Endothelial cell of umbilical vein (primary cell): ENCODE measurements at regions not wholly inside any gene's neighbourhood (a gene's known extent, or its start where the extent isn't known, plus 50 kb on each side); places are given as distances from the start of the nearest gene placed in this dataset.

Source experiments
- BruUV-seq: library from RNA; stranded (reverse); fragments of 400-500 nt; replicated peaks from 2 replicates; lab custom pipeline; 2021; lab: Mats Ljungman, UMichigan
- CTCF ChIA-PET: fragments of 300-600, 350-600 bp; sonication (Branson Sonifier 250); formaldehyde crosslinking; loops from one replicate; lab custom pipeline; 2021; ENCODE audit warnings: antibody characterized with exemption, inconsistent platforms; lab: Charles Lee
- POLR2A ChIA-PET: fragments of 300-600, 350-600 bp; sonication (Branson Sonifier 250); formaldehyde crosslinking; loops from one replicate; lab custom pipeline; 2021; ENCODE audit warnings: antibody characterized with exemption, inconsistent platforms; lab: Charles Lee
- DNase-seq: peaks from one replicate; pipeline ENCODE4 v3.0.0-alpha.2; 2011; ENCODE audit warnings: low read depth, low spot score
- FAIRE-seq: peaks from 2 replicates; lab custom pipeline; 2011; peaks lifted over from hg19 to GRCh38; lab: Jason Lieb, UNC
- H2AFZ ChIP-seq: 2 replicates; pipeline ENCODE4 v1.6.0; 2012; ENCODE audit warnings: low read depth, low read length, control low read depth, inconsistent platforms
- H3K27ac ChIP-seq: 2 replicates; pipeline ENCODE4 v1.5.1; 2011; ENCODE audit warnings: low read depth, mild to moderate bottlenecking, control low read depth, low read length, moderate library complexity; ENCODE audit not compliant: insufficient read depth
- H3K27me3 ChIP-seq, 2 experiments: 2 replicates each; pipeline versions ENCODE4 v1.6.0 to v1.6.1; 2011; ENCODE audit warnings: low read length in 2 of 2, mixed read lengths in 1 of 2; ENCODE audit not compliant: control insufficient read depth in 2 of 2, insufficient read depth in 2 of 2
- H3K36me3 ChIP-seq, 2 experiments: 2 replicates in 1 of 2; 3 replicates in 1 of 2; pipeline ENCODE4 v1.5.1; 2011; ENCODE audit warnings: low read length in 2 of 2, mild to moderate bottlenecking in 1 of 2, moderate library complexity in 1 of 2; ENCODE audit not compliant: control insufficient read depth in 2 of 2, insufficient read depth in 2 of 2; ENCODE audit errors: extremely low read depth in 1 of 2
- H3K4me1 ChIP-seq: 3 replicates; pipeline ENCODE4 v1.5.1; 2011; ENCODE audit warnings: mild to moderate bottlenecking, low read length; ENCODE audit not compliant: control insufficient read depth, insufficient read depth; ENCODE audit errors: extremely low read depth
- H3K4me2 ChIP-seq: 2 replicates; pipeline ENCODE4 v1.6.1; 2011; ENCODE audit warnings: low read length, control low read depth, mixed read lengths; ENCODE audit not compliant: insufficient read depth
- H3K4me3 ChIP-seq, 3 experiments: fragments of 200-600 bp in 1 of 3; sonication (generic), shearing (Covaris generic) in 1 of 3; replicated peaks in 1 of 3; 2 replicates each; pipeline ENCODE4 v1.5.1; 2011 to 2016; ENCODE audit warnings: control low read depth in 3 of 3, low read length in 3 of 3, mild to moderate bottlenecking in 2 of 3, inconsistent platforms in 1 of 3, low read depth in 1 of 3, moderate library complexity in 1 of 3; ENCODE audit not compliant: insufficient read depth in 1 of 3
- H3K79me2 ChIP-seq: 2 replicates; pipeline ENCODE4 v1.6.0; 2012; ENCODE audit warnings: low read length, inconsistent platforms; ENCODE audit not compliant: control insufficient read depth, insufficient read depth
- H3K9ac ChIP-seq: replicated peaks from 2 replicates; pipeline ENCODE3; 2011; ENCODE audit warnings: low read length, control low read depth; ENCODE audit not compliant: insufficient read depth; ENCODE audit errors: extremely low read depth
- H3K9me1 ChIP-seq: replicated peaks from 3 replicates; pipeline ENCODE4 v1.6.0; 2011; ENCODE audit warnings: mild to moderate bottlenecking, low read length; ENCODE audit not compliant: control insufficient read depth, insufficient read depth; ENCODE audit errors: extremely low read depth
- H3K9me3 ChIP-seq: replicated peaks from 2 replicates; pipeline ENCODE4 v1.5.1; 2012; ENCODE audit warnings: low read length, inconsistent platforms; ENCODE audit not compliant: control insufficient read depth, insufficient read depth
- H4K20me1 ChIP-seq: replicated peaks from 2 replicates; pipeline ENCODE3; 2011; ENCODE audit warnings: mild to moderate bottlenecking, low read length; ENCODE audit not compliant: control insufficient read depth, insufficient read depth; ENCODE audit errors: extremely low read depth
- CTCF ChIP-seq, 2 donors: IDR thresholded peaks; 1 replicate in 1 of 2; 2 replicates in 1 of 2; pipeline ENCODE4 v1.5.1; 2011; ENCODE audit warnings: low read length in 2 of 2, mild to moderate bottlenecking in 2 of 2, moderate library complexity in 2 of 2, control low read depth in 1 of 2, inconsistent platforms in 1 of 2, low read depth in 1 of 2; ENCODE audit not compliant: insufficient read depth in 1 of 2; ENCODE audit errors: extremely low read depth in 1 of 2
- EZH2 ChIP-seq: IDR thresholded peaks from 2 replicates; pipeline ENCODE4 v1.6.1; 2012; ENCODE audit warnings: borderline replicate concordance, low read depth, mild to moderate bottlenecking, moderate library complexity, low read length, inconsistent platforms; ENCODE audit not compliant: severe bottlenecking
- FOS ChIP-seq: IDR thresholded peaks from 2 replicates; pipeline ENCODE4 v1.6.1; 2011; ENCODE audit warnings: mild to moderate bottlenecking, low read length, moderate library complexity, borderline replicate concordance; ENCODE audit not compliant: insufficient read depth
- GATA2 ChIP-seq: IDR thresholded peaks from 2 replicates; pipeline ENCODE4 v1.7.0; 2011; ENCODE audit warnings: low read depth, mild to moderate bottlenecking, moderate library complexity, mixed read lengths, low read length; ENCODE audit not compliant: insufficient read length, insufficient read depth
- JUN ChIP-seq: IDR thresholded peaks from 2 replicates; pipeline ENCODE4 v1.6.1; 2011; ENCODE audit warnings: borderline replicate concordance, low read depth; ENCODE audit not compliant: insufficient read length, insufficient read depth
- MYC ChIP-seq: IDR thresholded peaks from one replicate; pipeline ENCODE4 v1.6.1; 2011; ENCODE audit warnings: mild to moderate bottlenecking, low read depth, low read length
- POLR2A ChIP-seq: IDR thresholded peaks from 2 replicates; pipeline ENCODE4 v1.6.1; 2012; ENCODE audit warnings: low read depth, mild to moderate bottlenecking, control low read depth, low read length
- POLR2AphosphoS5 ChIP-seq: IDR thresholded peaks from 2 replicates; pipeline ENCODE4 v1.6.1; 2012; ENCODE audit warnings: low read depth, mild to moderate bottlenecking, control low read depth, low read length, moderate library complexity; ENCODE audit not compliant: insufficient read depth
- dilution Hi-C: fragments of 300-500 bp; cut with MboI; formaldehyde crosslinking; loops from one replicate; pipeline ENCODE4 v1.15.0; 2019; ENCODE audit warnings: low sequenced_read_pairs; ENCODE audit not compliant: extremely low pct_ligation_motif_present
- intact Hi-C: fragments of 100-400 bp; cut with micrococcal nuclease; formaldehyde crosslinking; loops from one replicate; pipeline ENCODE4 v1.10.0; 2022
- TF ChIP-seq, protein P1 (sequence below): IDR thresholded peaks from 2 replicates; pipeline ENCODE4 v1.6.1; 2011; ENCODE audit not compliant: insufficient read depth, insufficient read length

GRCh38 chr4:160847228-160847627 lies 1316.6 kb downstream of the FSTL5 start:
- H3K9ac ChIP-seq: no peak overlapping the region
- POLR2A ChIA-PET: no interaction called here
- dilution Hi-C loops (no loop called here), intact Hi-C loops (no loop called here)
- CTCF ChIA-PET: no interaction called here
- no TSS peak for BruUV-seq
- no peaks in the 10 kb centered on the region for H4K20me1 ChIP-seq
- FAIRE-seq (no peak), DNase-seq (no peak)
- no peaks in the 10 kb centered on the region for H3K36me3 ChIP-seq
- H3K9me1 ChIP-seq: no peaks in the 10 kb centered on the region
- no peak overlapping the region for H3K27ac ChIP-seq
- H3K4me3 ChIP-seq: no peak overlapping the region
- H2AFZ ChIP-seq: no peak overlapping the region
- H3K79me2 ChIP-seq: no peaks in the 10 kb centered on the region
- H3K27me3 ChIP-seq: no peaks in the 10 kb centered on the region
- H3K4me1 ChIP-seq: no peaks in the 10 kb centered on the region
- TF ChIP-seq EZH2 (no peak), POLR2A (no peak), CTCF (IDR thresholded peaks at IDR 0.05; ENCODE audit: extremely low read depth in 1 of 2, insufficient read depth in 1 of 2, low read depth in 1 of 2, low read length in 2 of 2) (no peak), JUN (no peak), FOS (no peak), POLR2AphosphoS5 (no peak), MYC (no peak), GATA2 (no peak)
- TF ChIP-seq, protein P1, sequence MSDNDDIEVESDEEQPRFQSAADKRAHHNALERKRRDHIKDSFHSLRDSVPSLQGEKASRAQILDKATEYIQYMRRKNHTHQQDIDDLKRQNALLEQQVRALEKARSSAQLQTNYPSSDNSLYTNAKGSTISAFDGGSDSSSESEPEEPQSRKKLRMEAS: no peak
- no peaks in the 10 kb centered on the region for H3K9me3 ChIP-seq
- no peak overlapping the region for H3K4me2 ChIP-seq
